DMS53 treated with DMSO at 0.1 percent for 48 hours (cell line): ENCODE measurements at regions not wholly inside any gene's neighbourhood (a gene's known extent, or its start where the extent isn't known, plus 50 kb on each side); places are given as distances from the start of the nearest gene placed in this dataset.
A peak's percentile ranks its signal among the peaks of the same experiment; 100 is the strongest.

ENCODE experiments used
- DNase-seq: peaks from one replicate; lab custom pipeline; 2025; ENCODE audit not compliant: unreplicated experiment; lab: John Stamatoyannopoulos, UW

DNA sequence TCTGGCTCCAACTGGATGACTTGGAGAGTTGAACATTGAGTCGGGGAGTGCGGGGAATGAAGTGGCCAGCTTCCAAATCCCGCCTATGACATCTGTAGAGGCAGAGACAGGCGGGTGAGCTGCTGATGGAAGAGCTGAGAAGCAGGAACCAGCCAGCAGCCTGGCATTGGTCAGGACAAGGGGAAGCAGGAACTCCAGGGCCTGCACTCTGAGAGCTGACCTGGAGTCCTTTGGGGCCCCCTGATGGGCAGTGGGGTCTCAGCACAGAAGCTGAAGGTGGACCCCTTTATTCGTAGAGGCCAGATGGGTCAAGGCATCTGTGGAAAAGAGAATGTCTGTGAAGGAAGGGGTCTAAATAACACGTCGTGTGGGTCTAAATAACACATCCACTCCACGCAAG, 57.0 kb downstream of the SEC61G start:
- no peak for DNase-seq

- no peak for DNase-seq
Measured at GRCh38 chr7:54699715-54700114, 59.3 kb downstream of the SEC61G start.

DNA sequence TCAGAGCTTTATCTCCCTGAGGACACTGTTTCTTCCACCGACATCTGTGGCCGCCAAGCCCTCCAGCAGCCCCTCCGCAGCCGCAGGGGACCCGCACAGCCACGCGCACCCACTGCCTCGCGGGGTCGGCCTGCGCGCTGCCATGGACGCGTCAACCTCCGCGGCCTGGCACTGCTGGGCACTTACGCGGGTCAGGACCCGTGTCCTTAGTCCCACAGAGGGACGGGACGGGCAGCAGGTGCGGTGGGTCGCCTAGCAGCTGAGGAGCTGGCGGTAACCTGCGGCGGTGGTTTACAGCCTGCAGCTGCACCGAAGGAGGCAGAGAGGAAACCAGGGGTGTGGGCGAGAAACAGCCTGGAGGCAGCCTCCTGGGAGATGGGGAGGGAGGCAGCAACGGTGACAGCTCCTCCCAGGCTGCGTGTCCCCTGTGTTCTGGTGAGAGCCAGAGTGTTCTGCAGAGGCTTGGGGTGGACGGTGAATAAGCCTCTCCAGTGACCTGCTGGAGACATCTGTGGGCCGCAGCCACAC, 61.3 kb downstream of the SEC61G start:
- DNase-seq, result no peak

DNA sequence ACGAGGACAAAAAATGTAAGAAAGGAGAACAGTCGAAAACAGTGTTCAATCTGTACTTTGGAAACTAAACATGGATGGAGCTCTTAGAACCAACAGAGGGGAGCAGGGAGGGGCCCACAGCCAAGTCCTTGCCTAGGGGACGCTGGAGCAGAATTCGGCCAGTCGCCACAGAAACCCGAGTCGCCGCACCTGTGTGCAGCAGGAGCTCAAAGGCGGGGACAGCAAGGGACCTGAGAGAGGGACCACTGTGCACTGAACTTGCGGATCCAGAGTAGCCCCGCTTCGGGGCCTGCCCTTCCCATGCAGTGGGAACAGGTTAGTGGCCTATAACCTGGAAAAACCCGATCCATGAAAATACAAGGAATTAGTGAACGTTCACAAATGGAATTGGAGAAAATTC, 68.1 kb downstream of the SEC61G start:
- DNase-seq, result no peak

DNA sequence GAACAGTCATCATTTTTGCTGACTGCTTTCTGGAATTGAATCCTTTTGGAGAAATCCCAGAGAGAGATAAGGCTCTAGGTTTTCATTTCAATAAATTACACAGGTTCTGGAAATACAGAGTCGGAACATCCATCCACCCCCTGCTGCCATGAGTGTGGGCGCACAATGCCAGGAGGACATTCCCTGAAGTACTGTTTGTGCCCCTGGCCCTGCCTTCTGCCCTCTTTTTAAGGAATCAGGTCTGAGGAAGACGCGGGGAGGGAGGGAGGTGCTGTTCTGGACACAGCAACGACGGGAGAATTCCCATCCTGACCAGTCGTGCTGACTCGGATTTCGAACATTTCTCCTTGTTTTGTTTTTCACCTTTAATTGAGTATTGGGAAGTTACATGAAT, 69.0 kb downstream of the SEC61G start:
- DNase-seq, result no peak

GRCh38 chr7:54689394-54690049, 69.5 kb downstream of the SEC61G start:
- no peak for DNase-seq

- no peak for DNase-seq
Measured at GRCh38 chr7:54687462-54688212, 71.4 kb downstream of the SEC61G start.

DNA sequence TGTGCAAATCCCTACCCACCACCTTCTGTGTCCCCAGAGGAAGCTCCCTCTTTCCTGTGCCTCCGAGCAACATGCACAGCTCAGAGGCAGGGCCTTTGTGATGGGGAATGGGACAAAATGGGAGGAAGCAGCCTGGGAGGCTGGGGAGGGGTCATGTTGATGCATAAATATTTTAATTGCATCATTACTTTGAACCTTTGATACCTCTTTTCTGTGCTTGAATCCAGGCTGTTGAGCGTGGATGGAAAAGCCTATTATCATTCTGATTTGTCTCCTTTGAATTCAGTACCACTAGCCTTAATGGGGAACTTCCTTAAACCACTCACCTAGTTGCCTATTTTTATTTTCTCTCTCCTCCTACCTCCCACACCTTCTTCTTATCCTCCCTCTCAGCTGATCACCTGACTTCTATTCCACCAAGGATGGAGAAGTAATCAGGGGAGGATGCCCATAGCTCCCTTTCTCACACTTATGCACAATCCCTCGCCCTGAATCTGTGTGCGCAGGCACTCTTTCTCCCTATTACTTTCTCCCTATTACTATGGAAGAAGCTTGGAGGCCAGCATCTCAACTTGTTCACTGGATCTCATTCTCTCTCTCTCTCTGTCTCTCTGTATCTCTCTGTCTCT, 78.5 kb downstream of the SEC61G start:
- DNase-seq, result no peak

DNA sequence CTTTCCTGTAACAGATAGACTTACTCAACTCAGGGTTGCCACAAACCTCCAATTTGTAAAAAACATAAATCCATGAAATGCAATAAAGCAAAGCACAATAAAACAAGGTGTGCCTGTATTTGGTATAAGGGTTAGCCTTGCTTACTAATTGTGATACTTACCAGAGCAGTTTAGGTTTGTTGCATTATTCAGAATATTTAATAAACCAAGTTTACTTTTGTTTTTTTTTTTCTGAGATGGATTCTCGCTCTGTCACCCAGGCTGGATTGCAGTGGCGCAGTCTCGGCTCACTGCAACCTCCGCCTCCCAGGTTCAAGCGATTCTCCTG, 79.6 kb downstream of the SEC61G start:
- DNase-seq, result no peak

GRCh38 chr7:54678763-54679489, 80.1 kb downstream of the SEC61G start:
- no peak for DNase-seq

DNA sequence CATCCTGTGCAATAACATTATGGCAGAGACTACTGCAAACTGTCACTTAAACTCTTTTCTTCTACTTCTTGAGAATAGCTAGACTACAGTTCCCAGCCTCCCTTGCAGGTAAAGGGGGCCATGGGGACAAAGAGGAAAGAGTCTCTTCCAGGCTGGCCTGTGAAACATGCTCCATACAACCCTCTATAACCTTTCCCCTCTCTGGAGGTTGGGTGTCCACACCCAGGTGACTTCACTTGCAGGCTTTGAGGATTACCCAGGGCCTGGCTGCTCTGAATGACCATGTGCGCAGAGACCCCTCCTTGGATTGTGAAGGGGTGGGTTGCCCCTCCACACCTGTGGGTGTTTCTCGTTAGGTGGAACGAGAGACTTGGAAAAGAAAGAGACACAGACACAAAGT, 84.1 kb downstream of the SEC61G start:
- DNase-seq, result no peak

GRCh38 chr7:54672519-54672918, 86.5 kb downstream of the SEC61G start:
- no peak for DNase-seq

DNA sequence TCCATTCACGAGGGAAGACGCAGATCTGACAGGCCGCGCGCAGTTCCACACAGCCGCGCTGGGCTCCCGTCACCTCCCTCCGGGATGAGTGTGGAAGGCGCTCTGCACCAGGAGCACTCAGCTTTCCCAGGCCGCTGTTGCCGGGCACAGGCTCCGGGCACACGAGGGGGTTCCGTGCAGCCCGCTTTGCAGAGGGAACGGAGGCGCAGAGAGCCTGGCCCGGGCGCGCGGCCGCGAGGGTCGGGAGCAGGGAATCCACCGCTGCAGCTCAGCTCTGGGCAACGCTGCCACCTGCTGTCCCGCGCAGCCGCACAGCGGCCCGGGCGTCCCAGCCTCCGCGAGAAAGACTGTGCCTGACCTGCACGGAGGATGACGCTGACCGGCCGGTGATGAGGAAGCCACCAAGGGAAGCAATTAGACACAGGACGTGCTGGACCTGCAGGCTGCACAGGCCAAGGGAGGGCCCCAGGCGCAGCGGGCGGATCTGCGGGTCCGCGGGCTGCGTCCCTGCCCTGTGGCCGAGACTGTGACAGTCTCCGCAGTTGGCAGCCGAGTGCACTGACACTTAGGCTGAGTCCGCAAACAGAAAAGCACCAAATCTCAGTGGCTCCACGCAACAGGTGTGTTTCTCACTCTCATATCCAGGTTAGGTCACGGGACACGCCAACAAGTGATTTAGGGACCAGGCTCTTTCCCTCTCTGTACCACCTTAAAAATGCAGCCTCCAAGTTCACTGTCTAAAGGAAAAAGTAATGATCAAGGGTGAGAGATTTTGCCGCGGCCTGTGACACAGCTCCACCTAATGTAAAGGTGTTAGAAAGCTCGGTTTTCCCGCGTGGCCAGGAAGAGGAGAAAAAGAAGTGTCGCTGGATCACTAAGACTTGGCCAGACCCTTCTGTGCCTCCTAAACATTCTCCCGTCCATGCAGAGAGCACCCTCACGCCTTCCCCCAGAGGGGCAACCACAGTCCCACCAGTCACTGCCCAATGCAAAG, 94.5 kb downstream of the SEC61G start:
- peak; percentile 58 for DNase-seq

- DNase-seq, result no peak
Measured at GRCh38 chr7:54663603-54664234, 95.3 kb downstream of the SEC61G start.

GRCh38 chr7:54663186-54663585, 95.8 kb downstream of the SEC61G start:
- no peak for DNase-seq

- no peak for DNase-seq
Measured at GRCh38 chr7:54662701-54663100, 96.3 kb downstream of the SEC61G start.

- DNase-seq, result no peak
Measured at GRCh38 chr7:54653905-54654304, 105.1 kb downstream of the SEC61G start.

DNA sequence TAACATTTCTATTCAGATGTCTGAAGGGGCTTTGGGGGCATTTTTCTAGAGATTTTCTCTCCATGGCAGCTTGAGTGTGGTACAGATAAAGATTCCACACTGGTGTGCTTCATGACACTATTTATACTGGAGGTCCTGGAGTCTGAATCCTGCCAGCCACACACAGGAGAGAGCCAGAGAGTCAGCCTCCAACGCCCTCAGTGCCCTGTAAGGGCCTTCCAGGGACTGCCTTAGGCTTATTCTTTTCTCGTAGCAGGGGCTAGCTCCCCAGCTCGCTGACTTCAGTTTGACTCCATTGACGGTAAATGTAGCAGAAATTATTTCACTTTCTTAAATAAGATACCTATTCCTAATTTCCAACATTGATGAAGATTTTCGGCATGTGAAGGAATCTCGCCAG, 100.9 kb downstream of the VSTM2A start:
- no peak for DNase-seq

DNA sequence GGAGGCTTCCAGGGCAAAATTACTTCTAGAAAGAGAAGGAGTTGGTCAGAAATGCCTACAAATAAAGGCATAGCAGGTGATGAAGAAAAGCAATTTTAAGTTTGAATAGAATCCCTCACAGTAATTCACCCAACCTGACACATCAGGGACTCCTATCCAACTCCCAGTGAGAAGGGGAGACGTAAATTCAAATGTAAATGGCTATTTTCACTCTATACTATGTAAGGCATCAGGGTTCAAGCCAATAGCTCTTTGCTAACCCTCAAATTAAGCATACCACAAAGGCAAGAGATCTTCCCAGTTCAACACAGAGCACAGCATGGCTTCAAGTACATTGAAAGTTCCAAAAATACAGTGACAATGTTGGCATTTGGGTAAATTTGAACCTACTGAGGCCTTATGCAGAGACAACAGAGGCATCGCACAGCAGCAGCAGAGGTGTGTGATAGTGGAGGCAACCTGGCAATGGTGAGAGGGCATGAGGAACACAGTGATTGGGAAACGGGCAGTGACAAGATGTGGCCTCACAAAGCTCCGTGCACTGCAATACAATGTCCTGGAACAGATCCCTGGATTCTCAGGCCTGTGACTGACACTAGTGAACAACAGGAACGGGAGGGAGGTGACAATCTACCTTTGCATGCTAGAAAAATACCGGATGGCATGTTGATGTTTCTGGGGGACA, 95.7 kb downstream of the VSTM2A start:
- DNase-seq, result no peak
